Right lobe of liver (tissue), 4 donors: ENCODE measurements at regions not wholly inside any gene's neighbourhood (a gene's known extent, or its start where the extent isn't known, plus 50 kb on each side); places are given as distances from the start of the nearest gene placed in this dataset.

Source experiments
- CTCF ChIP-seq, 4 donors: fragments of 200-600 bp in 3 of 4; fragments of 450-650 bp in 1 of 4; IDR thresholded peaks; one replicate each; pipeline versions ENCODE4 v1.5.1 to v1.8.0; 2016 to 2022; ENCODE audit warnings: antibody characterized with exemption in 4 of 4, mild to moderate bottlenecking in 2 of 4
- POLR2A ChIP-seq: fragments of 450-650 bp; IDR thresholded peaks from one replicate; pipeline ENCODE4 v1.6.1; 2017; ENCODE audit warnings: antibody characterized with exemption, mild to moderate bottlenecking
- donor health status: DM: no; HTN: no; CAD: no.
- donor health status: DM: no; HTN: no; CAD: no.
- donor health status: DM: no; HTN: yes; CAD: no.

- no peak for TF ChIP-seq CTCF (IDR thresholded peaks at IDR 0.05)
- TF ChIP-seq POLR2A = no peak
Measured at GRCh38 chr4:153950100-153950979, 161.5 kb upstream of the SFRP2 start.
